WTC11 (cell line): ENCODE measurements at regions not wholly inside any gene's neighbourhood (a gene's known extent, or its start where the extent isn't known, plus 50 kb on each side); places are given as distances from the start of the nearest gene placed in this dataset.

Experiments
- ARID4B ChIP-seq: sonication (generic); formaldehyde crosslinking; IDR thresholded peaks from 2 replicates; pipeline ENCODE4 v1.8.0; 2023; ENCODE audit warnings: missing genetic modification reagents, mild to moderate bottlenecking, borderline replicate concordance
- ATF2 ChIP-seq: sonication (generic); formaldehyde crosslinking; IDR thresholded peaks from 2 replicates; pipeline ENCODE4 v1.8.1; 2022; ENCODE audit warnings: low read depth, missing genetic modification reagents, borderline replicate concordance
- CDX4 ChIP-seq: fragments of 250-450 bp; sonication (Bioruptor Pico); IDR thresholded peaks from 2 replicates; pipeline ENCODE4 v1.9.0; 2021; ENCODE audit warnings: moderate library complexity, mild to moderate bottlenecking, inconsistent platforms, borderline replicate concordance
- CREM ChIP-seq: sonication (generic); formaldehyde crosslinking; IDR thresholded peaks from 2 replicates; pipeline ENCODE4 v1.8.1; 2022; ENCODE audit warnings: mild to moderate bottlenecking, missing genetic modification reagents, moderate library complexity
- CTCF ChIP-seq: fragments of 200-600 bp; IDR thresholded peaks from 2 replicates; pipeline ENCODE4 v1.8.0; 2022; ENCODE audit warnings: antibody characterized with exemption
- FOXP1 ChIP-seq: sonication (generic); formaldehyde crosslinking; IDR thresholded peaks from 2 replicates; pipeline ENCODE4 v1.8.0; 2022; ENCODE audit warnings: missing genetic modification reagents, mild to moderate bottlenecking, moderate library complexity, borderline replicate concordance
- GABPB1 ChIP-seq: sonication (generic); formaldehyde crosslinking; IDR thresholded peaks from 2 replicates; pipeline ENCODE4 v1.8.1; 2023; ENCODE audit warnings: mild to moderate bottlenecking, missing genetic modification reagents
- MYBL2 ChIP-seq: sonication (generic); formaldehyde crosslinking; IDR thresholded peaks from 2 replicates; pipeline ENCODE4 v1.8.1; 2023; ENCODE audit warnings: mild to moderate bottlenecking, moderate library complexity, missing genetic modification reagents
- NFYB ChIP-seq: sonication (generic); formaldehyde crosslinking; conservative IDR thresholded peaks from 2 replicates; pipeline ENCODE4 v1.8.0; 2022; ENCODE audit warnings: low read depth, missing genetic modification reagents
- NR1H2 ChIP-seq: sonication (generic); formaldehyde crosslinking; IDR thresholded peaks from 2 replicates; pipeline ENCODE4 v1.9.0; 2021; ENCODE audit warnings: mild to moderate bottlenecking, moderate library complexity, missing genetic modification reagents
- SP1 ChIP-seq: sonication (generic); formaldehyde crosslinking; conservative IDR thresholded peaks from 2 replicates; pipeline ENCODE4 v1.8.1; 2022; ENCODE audit warnings: missing genetic modification reagents
- TEAD4 ChIP-seq: sonication (generic); formaldehyde crosslinking; IDR thresholded peaks from 2 replicates; pipeline ENCODE4 v1.8.0; 2022; ENCODE audit warnings: mild to moderate bottlenecking, missing genetic modification reagents
- ZNF263 ChIP-seq: sonication (generic); formaldehyde crosslinking; IDR thresholded peaks from 2 replicates; pipeline ENCODE4 v1.8.1; 2022; ENCODE audit warnings: low read depth, mild to moderate bottlenecking, moderate library complexity, missing genetic modification reagents
- ZNF512 ChIP-seq: sonication (generic); formaldehyde crosslinking; IDR thresholded peaks from 2 replicates; pipeline ENCODE4 v1.8.1; 2022; ENCODE audit warnings: missing genetic modification reagents, borderline replicate concordance

GRCh38 chr10:83919187-83919586 lies 220.1 kb upstream of the GHITM start:
- no peak for TF ChIP-seq CTCF
- no peak for TF ChIP-seq FOXP1 (CRISPR knock-in tag)
- no peak for TF ChIP-seq ATF2 (CRISPR knock-in tag)
- TF ChIP-seq CREM (CRISPR knock-in tag) = no peak
- TF ChIP-seq ZNF263 (CRISPR knock-in tag) = no peak
- no peak for TF ChIP-seq ZNF512 (CRISPR knock-in tag)
- TF ChIP-seq NR1H2 (CRISPR knock-in tag) = no peak
- TF ChIP-seq NFYB = no peak
- TF ChIP-seq GABPB1 (CRISPR knock-in tag) = no peak
- TF ChIP-seq CDX4 = no peak
- TF ChIP-seq TEAD4 = no peak
- TF ChIP-seq ARID4B = no peak
- TF ChIP-seq MYBL2 (CRISPR knock-in tag) = no peak
- TF ChIP-seq SP1 (CRISPR knock-in tag) = no peak
